Activated naive CD8-positive, alpha-beta T cell (primary cell): ENCODE measurements at regions not wholly inside any gene's neighbourhood (a gene's known extent, or its start where the extent isn't known, plus 50 kb on each side); places are given as distances from the start of the nearest gene placed in this dataset.

Experiments
- H3K27ac Mint-ChIP-seq: one replicate; pipeline ENCODE4 v1.8.0; 2021; ENCODE audit warnings: mixed read lengths
- H3K27me3 Mint-ChIP-seq: one replicate; pipeline ENCODE4 v1.8.0; 2021; ENCODE audit warnings: mixed read lengths
- H3K36me3 Mint-ChIP-seq: one replicate; pipeline ENCODE4 v1.8.0; 2021; ENCODE audit warnings: mixed read lengths
- H3K4me1 Mint-ChIP-seq: one replicate; pipeline ENCODE4 v1.8.0; 2021; ENCODE audit warnings: low read depth, mixed read lengths
- H3K4me3 Mint-ChIP-seq: one replicate; pipeline ENCODE4 v1.8.0; 2021; ENCODE audit warnings: mild to moderate bottlenecking, mixed read lengths
- H3K9me3 Mint-ChIP-seq: one replicate; pipeline ENCODE4 v1.8.0; 2021; ENCODE audit warnings: low read depth, mixed read lengths

DNA sequence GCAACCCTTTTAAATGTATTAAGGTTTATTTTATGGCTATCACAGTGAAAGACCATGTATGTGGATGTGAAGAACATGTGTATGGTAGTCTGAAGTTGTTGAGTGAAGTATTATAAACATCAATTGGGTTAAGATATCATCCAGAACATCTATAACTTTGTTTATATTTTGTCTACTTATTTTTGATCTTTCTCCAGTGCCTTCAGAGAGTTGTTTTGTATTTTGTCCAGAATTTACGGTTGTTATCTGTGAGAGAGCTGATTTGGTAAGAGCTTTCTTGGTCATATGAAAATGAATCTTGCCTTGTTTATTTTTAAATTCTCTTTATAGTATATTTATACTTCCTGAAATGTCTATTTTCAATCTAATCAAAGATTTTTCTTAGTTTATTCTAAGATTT lies 573.7 kb upstream of the POU3F3 start:
- Mint-ChIP-seq H3K27me3 (no peaks in the 10 kb centered on the region), H3K4me1 (no peaks in the 10 kb centered on the region), H3K36me3 (no peaks in the 10 kb centered on the region), H3K9me3 (no peaks in the 10 kb centered on the region), H3K27ac (no peak overlapping the region), H3K4me3 (no peak overlapping the region)

DNA sequence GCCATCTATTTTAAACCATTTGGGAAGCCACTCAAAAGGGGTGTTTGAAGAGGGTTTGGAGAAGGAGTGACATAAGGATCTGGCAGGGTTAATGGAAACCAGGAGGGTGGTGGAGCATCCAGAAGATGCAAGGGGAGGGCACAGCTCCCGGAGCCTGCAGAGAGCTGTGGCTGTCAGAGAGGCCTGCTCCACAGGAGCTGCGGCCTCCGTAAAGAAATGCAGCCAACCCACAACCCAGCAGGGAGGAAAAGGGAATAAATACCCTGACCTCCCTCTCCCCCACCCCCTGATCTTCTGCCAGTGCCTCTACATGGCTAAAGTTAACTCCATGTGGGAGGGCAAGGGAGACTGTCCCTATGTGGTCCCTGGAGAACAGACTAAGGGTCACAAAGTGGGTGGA lies 567.1 kb upstream of the POU3F3 start:
- no peak overlapping the region for H3K27ac Mint-ChIP-seq
- H3K4me1 Mint-ChIP-seq, result no peaks in the 10 kb centered on the region
- no peak overlapping the region for H3K4me3 Mint-ChIP-seq
- no peaks in the 10 kb centered on the region for H3K9me3 Mint-ChIP-seq
- H3K36me3 Mint-ChIP-seq, result no peaks in the 10 kb centered on the region
- no peaks in the 10 kb centered on the region for H3K27me3 Mint-ChIP-seq

- Mint-ChIP-seq H3K27me3 (no peaks in the 10 kb centered on the region), H3K36me3 (no peaks in the 10 kb centered on the region), H3K4me1 (no peaks in the 10 kb centered on the region), H3K27ac (no peak overlapping the region), H3K9me3 (peaks cover 11% of the 10 kb centered on the region), H3K4me3 (no peak overlapping the region)
These were observed 564.0 kb upstream of the POU3F3 start for GRCh38 chr2:104289651-104290565.

DNA sequence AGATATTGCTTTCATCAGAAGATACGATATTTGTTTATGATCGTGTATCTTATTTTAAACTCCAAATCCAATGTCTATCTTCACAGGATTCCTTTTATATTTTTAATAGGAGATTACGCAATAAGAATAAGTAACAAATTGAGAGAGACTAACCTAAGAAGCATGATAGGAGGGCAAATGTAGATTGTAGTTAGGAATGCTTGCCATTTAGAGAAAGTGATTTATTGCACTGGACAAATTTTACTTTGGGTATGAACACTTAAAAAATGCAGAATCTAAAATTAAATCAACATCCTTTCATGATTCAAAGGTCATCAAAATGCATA lies 563.4 kb upstream of the POU3F3 start:
- no peak overlapping the region for H3K27ac Mint-ChIP-seq
- H3K27me3 Mint-ChIP-seq, result no peaks in the 10 kb centered on the region
- no peaks in the 10 kb centered on the region for H3K4me1 Mint-ChIP-seq
- no peak overlapping the region for H3K4me3 Mint-ChIP-seq
- peaks cover 11% of the 10 kb centered on the region for H3K9me3 Mint-ChIP-seq
- no peaks in the 10 kb centered on the region for H3K36me3 Mint-ChIP-seq

DNA sequence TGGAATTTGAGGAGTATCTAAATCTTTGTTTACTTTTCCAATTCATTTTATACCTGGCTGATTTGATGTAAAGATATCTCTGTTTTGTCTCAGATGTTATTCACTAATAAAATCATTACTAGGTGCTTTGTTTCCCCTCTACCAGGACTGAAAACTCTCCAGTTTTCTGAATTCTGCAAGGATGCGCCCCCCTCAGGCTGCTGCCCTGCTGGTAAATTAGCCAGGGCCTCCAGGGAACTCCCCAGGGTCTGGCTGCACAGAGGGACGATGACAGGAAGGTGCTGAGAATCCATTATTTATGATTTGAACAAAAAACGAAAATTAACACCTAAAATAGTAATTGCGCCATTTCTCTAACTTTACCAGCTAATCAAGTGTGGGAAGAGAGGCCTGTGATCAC lies 541.2 kb upstream of the POU3F3 start:
- no peaks in the 10 kb centered on the region for H3K4me1 Mint-ChIP-seq
- H3K36me3 Mint-ChIP-seq, result no peaks in the 10 kb centered on the region
- peaks cover 2% of the 10 kb centered on the region for H3K27me3 Mint-ChIP-seq
- no peak overlapping the region for H3K4me3 Mint-ChIP-seq
- no peak overlapping the region for H3K27ac Mint-ChIP-seq
- H3K9me3 Mint-ChIP-seq, result peaks cover 3% of the 10 kb centered on the region

- Mint-ChIP-seq H3K36me3 (no peaks in the 10 kb centered on the region), H3K9me3 (no peaks in the 10 kb centered on the region), H3K4me3 (no peak overlapping the region), H3K27ac (no peak overlapping the region), H3K27me3 (peaks cover 6% of the 10 kb centered on the region), H3K4me1 (no peaks in the 10 kb centered on the region)
These were observed 535.8 kb upstream of the POU3F3 start for GRCh38 chr2:104318001-104318665.

GRCh38 chr2:104321116-104321795 lies 532.7 kb upstream of the POU3F3 start:
- no peaks in the 10 kb centered on the region for H3K9me3 Mint-ChIP-seq
- no peak overlapping the region for H3K4me3 Mint-ChIP-seq
- H3K27me3 Mint-ChIP-seq, result peaks cover 8% of the 10 kb centered on the region
- H3K36me3 Mint-ChIP-seq, result no peaks in the 10 kb centered on the region
- H3K4me1 Mint-ChIP-seq, result no peaks in the 10 kb centered on the region
- no peak overlapping the region for H3K27ac Mint-ChIP-seq

DNA sequence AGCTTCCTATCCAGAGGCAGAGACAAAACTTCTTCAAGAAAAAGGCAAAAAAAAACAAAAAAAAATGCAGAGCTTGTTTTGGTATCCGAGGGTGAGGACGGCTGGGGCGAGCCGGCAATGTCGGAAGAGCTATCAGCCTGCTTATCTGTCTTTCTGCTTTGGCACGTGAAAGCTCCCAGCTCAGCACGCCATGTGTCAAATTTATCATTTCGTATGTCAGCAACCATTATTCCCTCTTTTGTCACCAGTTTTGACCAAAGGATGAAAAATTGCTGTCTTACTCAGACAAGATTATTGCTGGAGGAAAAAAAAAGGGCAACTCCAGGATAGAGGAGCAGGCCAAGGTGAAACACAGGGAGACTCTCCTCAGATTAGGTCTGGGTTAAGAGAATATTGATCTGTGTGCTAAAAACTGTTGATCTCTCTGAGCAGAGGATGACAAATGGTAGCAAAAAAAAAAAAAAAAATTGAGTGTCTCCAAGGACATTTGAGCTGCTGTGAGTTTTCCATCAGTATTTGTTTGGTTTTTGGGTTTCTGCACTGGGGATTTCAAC lies 532.0 kb upstream of the POU3F3 start:
- Mint-ChIP-seq H3K27me3 (peaks cover 8% of the 10 kb centered on the region), H3K9me3 (no peaks in the 10 kb centered on the region), H3K36me3 (no peaks in the 10 kb centered on the region), H3K4me3 (no peak overlapping the region), H3K27ac (no peak overlapping the region), H3K4me1 (no peaks in the 10 kb centered on the region)

DNA sequence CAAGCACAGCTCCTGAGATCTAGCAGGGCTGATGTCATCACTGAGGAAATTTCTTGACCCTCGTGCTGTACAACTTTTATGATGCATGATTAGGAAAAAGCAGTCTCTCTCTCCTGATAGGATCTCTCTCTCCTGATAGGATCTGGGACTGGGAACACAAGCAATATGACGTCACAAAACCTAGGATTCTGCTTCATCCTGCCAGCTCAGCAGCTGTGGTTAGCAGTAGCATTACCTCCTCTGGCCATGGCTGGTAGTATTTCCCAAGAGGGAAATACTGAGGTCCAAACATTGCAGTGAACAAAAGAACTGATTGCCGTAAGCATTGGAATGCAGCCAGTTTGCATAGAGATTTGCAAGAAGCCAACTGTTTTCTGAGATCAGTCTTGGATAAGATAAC lies 521.2 kb upstream of the POU3F3 start:
- Mint-ChIP-seq H3K9me3 (no peaks in the 10 kb centered on the region), H3K27me3 (peaks cover 2% of the 10 kb centered on the region), H3K27ac (no peak overlapping the region), H3K36me3 (no peaks in the 10 kb centered on the region), H3K4me1 (no peaks in the 10 kb centered on the region), H3K4me3 (no peak overlapping the region)

GRCh38 chr2:104337869-104338268 lies 516.0 kb upstream of the POU3F3 start:
- H3K9me3 Mint-ChIP-seq, result no peaks in the 10 kb centered on the region
- no peaks in the 10 kb centered on the region for H3K4me1 Mint-ChIP-seq
- peaks cover 2% of the 10 kb centered on the region for H3K27me3 Mint-ChIP-seq
- no peak overlapping the region for H3K27ac Mint-ChIP-seq
- no peak overlapping the region for H3K4me3 Mint-ChIP-seq
- H3K36me3 Mint-ChIP-seq, result no peaks in the 10 kb centered on the region

- H3K9me3 Mint-ChIP-seq, result no peaks in the 10 kb centered on the region
- no peaks in the 10 kb centered on the region for H3K4me1 Mint-ChIP-seq
- peaks cover 12% of the 10 kb centered on the region for H3K27me3 Mint-ChIP-seq
- H3K4me3 Mint-ChIP-seq, result no peak overlapping the region
- H3K27ac Mint-ChIP-seq, result no peak overlapping the region
- H3K36me3 Mint-ChIP-seq, result no peaks in the 10 kb centered on the region
These were observed 513.8 kb upstream of the POU3F3 start for GRCh38 chr2:104340162-104340561.

DNA sequence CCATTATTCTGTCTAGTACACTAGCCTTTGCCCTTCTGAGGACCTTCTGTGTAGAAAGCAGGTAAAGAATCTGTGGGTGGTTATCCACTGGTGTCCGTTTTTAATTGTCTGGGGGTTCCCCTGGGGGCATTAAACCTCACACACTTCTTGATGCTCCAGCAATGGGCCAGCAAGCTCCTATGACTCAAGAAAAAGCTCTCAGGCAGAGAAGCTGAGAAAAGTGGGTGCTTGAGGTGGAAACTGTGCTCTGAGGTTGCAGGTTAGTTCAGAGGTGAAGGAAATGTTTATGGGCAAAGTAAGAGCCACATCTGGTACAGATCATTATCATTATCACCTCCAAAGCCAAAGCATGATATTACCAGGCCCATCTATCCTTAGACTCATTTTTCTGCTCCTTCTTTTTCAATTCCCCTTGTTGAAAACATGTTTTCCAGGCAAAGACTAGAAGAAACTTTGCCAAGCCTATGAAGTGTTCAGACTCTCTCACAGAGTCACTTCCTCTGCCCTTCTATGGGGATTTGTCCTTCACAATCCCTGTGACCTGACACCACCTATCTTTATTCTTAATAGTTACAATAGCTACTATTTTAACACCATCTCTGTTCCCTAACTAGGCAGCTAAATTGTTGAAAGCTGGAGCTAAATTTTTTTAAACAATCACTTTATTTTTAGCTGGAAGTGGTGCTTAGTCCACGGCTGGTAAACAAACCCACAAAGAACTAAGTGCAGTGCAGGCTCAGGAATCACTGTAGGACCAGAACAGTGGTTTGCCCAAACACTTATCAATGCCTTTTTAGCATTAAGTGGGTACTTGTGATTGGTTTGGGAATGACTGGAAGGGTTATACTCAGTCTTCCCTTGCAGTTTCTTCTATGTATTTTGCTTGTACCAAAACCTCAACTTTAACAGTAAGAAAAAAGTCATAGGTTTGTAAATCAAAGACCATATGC lies 512.8 kb upstream of the POU3F3 start:
- Mint-ChIP-seq H3K27ac (no peak overlapping the region), H3K4me1 (no peaks in the 10 kb centered on the region), H3K36me3 (no peaks in the 10 kb centered on the region), H3K4me3 (no peak overlapping the region), H3K9me3 (no peaks in the 10 kb centered on the region), H3K27me3 (peaks cover 11% of the 10 kb centered on the region)

GRCh38 chr2:104344306-104344705 lies 509.6 kb upstream of the POU3F3 start:
- Mint-ChIP-seq H3K4me3 (no peak overlapping the region), H3K36me3 (no peaks in the 10 kb centered on the region), H3K27me3 (peaks cover 11% of the 10 kb centered on the region), H3K9me3 (no peaks in the 10 kb centered on the region), H3K27ac (no peak overlapping the region), H3K4me1 (no peaks in the 10 kb centered on the region)

DNA sequence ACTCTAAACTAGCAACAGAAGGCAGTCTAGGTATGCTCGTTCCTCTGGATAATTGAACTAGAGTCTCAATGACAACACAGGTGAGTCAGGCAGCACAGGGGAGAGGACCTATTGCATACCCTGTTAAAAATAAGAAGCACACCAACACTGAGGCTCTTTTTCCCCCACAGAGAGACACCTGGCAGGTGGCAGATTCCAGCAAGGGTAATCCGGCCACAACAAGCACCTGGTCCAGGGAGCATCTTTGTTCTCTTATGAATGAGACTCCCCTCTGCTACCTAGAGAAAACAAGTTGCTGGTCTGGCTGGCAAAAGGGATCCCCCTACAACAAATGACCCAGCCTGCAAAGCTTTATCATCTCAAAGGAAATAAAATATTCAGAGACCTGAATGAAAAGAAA lies 508.9 kb upstream of the POU3F3 start:
- no peaks in the 10 kb centered on the region for H3K9me3 Mint-ChIP-seq
- H3K27ac Mint-ChIP-seq, result no peak overlapping the region
- H3K4me3 Mint-ChIP-seq, result no peak overlapping the region
- H3K4me1 Mint-ChIP-seq, result no peaks in the 10 kb centered on the region
- H3K27me3 Mint-ChIP-seq, result peaks cover 11% of the 10 kb centered on the region
- H3K36me3 Mint-ChIP-seq, result no peaks in the 10 kb centered on the region
